ENCODE measurements at regions not wholly inside any gene's neighbourhood (a gene's known extent, or its start where the extent isn't known, plus 50 kb on each side); places are given as distances from the start of the nearest gene placed in this dataset.
"Not testable (repeated sequence)": the region's sequence is repeated elsewhere in the genome, so short reads cannot be mapped to it uniquely, and the experiment has no call there.

GRCh38 chr18:46224181-46224775 is 120.1 kb downstream of the HAUS1 start:
- in situ Hi-C loops (cut with MboI; ENCODE audit: low sequenced_read_pairs), result no loop called here

DNA sequence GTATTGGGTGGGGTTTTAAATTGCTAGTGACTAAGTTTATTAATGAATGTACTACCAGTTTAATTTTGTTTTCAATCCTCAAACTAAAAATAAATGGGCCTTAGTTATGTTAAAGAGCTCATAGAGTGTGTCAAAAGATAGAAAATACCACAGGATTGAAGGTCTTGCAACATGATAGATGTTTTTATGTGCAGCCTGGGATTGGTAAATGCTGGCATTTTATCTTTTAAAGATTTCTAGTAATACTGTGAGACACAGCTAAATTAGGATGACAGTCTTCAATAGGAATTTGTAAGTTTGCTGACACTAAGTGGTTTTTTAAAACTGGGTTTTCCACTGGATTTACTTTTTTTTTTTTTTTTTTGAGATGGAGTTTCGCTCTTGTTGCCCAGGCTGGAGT is 122.3 kb downstream of the HAUS1 start:
- in situ Hi-C loops (cut with MboI; ENCODE audit: low sequenced_read_pairs), result no loop called here

DNA sequence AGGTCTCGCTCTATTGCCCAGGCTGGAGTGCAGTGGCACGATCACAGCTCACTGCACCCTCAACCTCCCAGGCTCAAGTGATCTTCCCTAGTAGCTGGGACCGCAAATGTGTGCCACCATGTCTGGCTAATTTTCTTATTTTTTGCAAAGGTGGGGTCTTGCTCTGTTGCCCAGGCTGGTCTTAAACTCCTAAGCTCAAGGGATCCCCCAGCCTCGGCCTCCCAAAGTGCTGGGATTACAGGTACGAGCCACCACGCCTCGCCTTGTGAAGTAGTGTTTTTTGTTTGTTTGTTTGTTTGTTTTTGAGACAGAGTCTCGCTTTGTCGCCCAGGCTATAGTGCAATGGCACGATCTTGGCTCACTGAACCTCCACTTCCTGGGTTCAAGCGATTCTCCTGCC is 125.5 kb downstream of the HAUS1 start:
- in situ Hi-C loops (cut with MboI; ENCODE audit: low sequenced_read_pairs), result not testable (repeated sequence)

- in situ Hi-C loops (cut with MboI; ENCODE audit: low sequenced_read_pairs), result no loop called here
These were observed 132.0 kb downstream of the HAUS1 start for GRCh38 chr18:46236156-46236555.

GRCh38 chr18:46237891-46238290 is 133.7 kb downstream of the HAUS1 start:
- in situ Hi-C loops (cut with MboI; ENCODE audit: low sequenced_read_pairs), result no loop called here

GRCh38 chr18:46239549-46239948 is 135.4 kb downstream of the HAUS1 start:
- in situ Hi-C loops (cut with MboI; ENCODE audit: low sequenced_read_pairs), result no loop called here

DNA sequence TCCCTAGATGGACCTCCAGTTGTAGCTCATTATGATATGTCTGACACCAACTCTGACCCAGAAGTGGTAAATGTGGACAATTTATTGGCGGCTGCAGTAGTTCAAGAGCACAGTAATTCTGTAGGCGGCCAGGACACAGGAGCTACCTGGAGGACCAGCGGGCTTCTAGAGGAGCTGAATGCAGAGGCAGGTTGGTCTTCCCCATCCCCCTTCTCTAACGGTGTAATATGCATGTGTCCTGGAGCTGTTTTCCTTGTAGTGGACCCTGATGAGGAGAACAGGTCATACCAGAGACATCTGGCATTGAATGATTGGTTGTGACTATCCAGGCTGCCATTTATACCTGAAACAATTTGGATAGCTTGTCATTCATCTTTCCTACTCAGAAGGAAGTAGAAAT is 135.8 kb downstream of the HAUS1 start:
- in situ Hi-C loops (cut with MboI; ENCODE audit: low sequenced_read_pairs), result no loop called here

- in situ Hi-C loops (cut with MboI; ENCODE audit: low sequenced_read_pairs), result not testable (repeated sequence)
These were observed 137.2 kb downstream of the HAUS1 start for GRCh38 chr18:46241393-46241792.

DNA sequence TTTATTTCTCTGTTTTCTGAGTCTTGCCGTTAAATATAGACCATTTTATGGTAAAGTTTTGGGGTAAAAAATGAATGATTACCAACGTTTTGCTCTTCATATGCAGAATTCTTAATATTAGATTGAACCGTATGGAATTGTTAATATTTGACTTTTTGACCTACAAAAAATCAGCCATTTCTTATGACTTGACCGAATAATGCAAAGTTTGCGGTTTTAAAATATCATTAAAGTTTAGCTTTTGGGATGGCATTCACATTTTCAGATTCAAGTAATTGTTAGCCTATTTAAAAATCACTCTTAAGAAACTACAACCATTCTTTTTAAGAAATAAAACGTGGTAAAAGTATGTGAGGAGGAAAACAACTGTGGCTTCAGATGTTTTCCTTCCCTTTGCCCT is 138.0 kb downstream of the HAUS1 start:
- in situ Hi-C loops (cut with MboI; ENCODE audit: low sequenced_read_pairs), result no loop called here

- in situ Hi-C loops (cut with MboI; ENCODE audit: low sequenced_read_pairs), result no loop called here
These were observed 138.9 kb downstream of the HAUS1 start for GRCh38 chr18:46243095-46243494.

DNA sequence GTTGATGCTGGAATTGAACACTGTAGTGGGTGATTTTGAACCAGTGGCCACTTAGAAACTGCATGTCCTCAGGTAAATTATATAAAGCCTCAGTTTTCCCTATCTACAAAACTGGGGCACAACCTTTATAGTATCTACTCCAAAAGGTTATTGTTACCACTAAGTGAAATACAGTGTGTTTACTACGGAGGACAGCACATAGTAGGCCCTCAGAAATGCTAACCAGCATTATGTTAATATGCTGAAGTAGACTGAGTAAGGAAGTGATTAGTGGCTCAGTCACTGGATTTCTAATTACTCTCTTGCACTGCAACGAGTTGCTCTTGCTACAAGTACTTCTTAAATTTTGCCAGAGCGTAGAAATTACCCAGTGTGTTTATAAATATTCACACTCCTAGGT is 139.5 kb downstream of the HAUS1 start:
- in situ Hi-C loops (cut with MboI; ENCODE audit: low sequenced_read_pairs), result no loop called here

- in situ Hi-C loops (cut with MboI; ENCODE audit: low sequenced_read_pairs), result no loop called here
These were observed 141.9 kb downstream of the HAUS1 start for GRCh38 chr18:46246101-46246500.

DNA sequence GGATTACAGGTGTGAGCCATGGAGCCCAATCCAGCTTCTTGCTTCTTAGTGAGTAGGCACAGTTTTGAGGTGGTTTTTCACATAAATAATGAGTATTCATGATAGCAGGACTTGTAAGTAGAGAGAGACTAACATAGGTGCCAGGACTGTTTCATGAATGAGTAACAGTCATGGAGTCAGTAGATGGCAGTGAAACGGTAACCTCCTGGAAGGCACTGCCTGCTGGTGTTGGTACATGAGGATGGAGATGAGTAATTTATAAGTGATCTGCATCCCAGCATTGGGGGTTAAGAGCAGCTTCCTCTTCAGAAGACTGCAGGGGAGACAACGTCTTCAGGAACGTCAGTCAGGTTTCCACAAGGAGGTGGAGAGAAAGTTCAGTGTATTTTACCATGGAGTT is 143.8 kb downstream of the HAUS1 start:
- in situ Hi-C loops (cut with MboI; ENCODE audit: low sequenced_read_pairs), result no loop called here

GRCh38 chr18:46250084-46250811 is 146.1 kb downstream of the HAUS1 start:
- in situ Hi-C loops (cut with MboI; ENCODE audit: low sequenced_read_pairs), result no loop called here

DNA sequence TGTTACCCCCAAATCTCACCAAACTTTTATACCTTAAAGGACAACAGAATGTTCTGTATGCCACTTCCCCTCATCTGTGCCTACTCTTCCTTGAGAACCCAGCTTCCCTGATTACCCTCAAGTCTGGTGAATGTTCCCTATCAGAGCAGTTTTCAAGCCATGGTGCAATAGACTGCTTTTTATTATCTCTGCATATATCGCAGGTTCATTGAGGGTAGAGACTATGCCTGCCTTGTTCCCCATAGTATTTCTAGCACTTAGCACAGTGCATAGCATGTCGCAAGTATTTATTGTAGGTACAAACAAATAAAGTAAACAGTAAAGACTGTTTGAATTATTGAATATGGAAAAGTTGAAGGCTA is 146.6 kb downstream of the HAUS1 start:
- in situ Hi-C loops (cut with MboI; ENCODE audit: low sequenced_read_pairs), result no loop called here

GRCh38 chr18:46252759-46253158 is 148.6 kb downstream of the HAUS1 start:
- in situ Hi-C loops (cut with MboI; ENCODE audit: low sequenced_read_pairs), result no loop called here

GRCh38 chr18:46253498-46253897 is 149.3 kb downstream of the HAUS1 start:
- in situ Hi-C loops (cut with MboI; ENCODE audit: low sequenced_read_pairs), result no loop called here

DNA sequence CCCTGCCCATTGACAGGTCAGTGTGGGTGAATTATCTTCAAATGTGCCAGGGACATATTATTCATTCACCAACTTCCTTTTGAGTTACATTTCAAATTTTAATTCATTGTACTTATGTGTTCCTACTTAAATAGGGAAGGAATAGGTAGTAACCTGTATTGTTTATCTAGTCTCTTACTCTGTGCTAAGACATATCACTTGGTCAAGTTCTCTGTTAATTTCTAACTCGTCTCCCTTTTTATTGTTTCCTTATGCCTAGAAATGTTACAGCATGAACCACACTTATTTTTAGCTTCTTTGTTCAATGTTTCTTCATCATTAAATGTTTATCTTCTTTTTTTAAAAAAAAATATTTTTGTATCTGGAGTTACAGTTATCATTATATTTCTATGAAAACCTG is 151.9 kb downstream of the HAUS1 start:
- in situ Hi-C loops (cut with MboI; ENCODE audit: low sequenced_read_pairs), result no loop called here

DNA sequence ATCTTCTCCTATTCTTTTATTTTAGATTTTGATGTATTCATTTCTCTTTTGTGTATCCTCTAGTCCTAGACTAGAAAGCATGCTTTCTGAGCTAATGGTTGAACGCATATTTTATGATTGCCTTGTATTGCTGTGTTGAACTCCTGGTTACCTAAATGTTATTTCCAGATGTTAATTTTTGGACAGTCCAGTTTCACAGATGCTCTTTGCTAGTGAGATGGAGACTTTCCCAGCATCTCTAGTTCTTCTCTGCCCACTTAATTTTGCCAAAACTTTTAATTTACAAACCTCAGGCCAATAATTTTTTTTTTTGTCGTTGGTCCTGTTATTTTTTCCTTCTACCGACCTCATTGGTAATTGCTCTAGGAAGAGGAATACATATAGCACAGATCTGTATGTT is 153.2 kb downstream of the HAUS1 start:
- in situ Hi-C loops (cut with MboI; ENCODE audit: low sequenced_read_pairs), result no loop called here

GRCh38 chr18:46260016-46260878 is 156.1 kb downstream of the HAUS1 start:
- in situ Hi-C loops (cut with MboI; ENCODE audit: low sequenced_read_pairs), result no loop called here

- in situ Hi-C loops (cut with MboI; ENCODE audit: low sequenced_read_pairs), result no loop called here
These were observed 156.6 kb downstream of the HAUS1 start for GRCh38 chr18:46260879-46261143.

DNA sequence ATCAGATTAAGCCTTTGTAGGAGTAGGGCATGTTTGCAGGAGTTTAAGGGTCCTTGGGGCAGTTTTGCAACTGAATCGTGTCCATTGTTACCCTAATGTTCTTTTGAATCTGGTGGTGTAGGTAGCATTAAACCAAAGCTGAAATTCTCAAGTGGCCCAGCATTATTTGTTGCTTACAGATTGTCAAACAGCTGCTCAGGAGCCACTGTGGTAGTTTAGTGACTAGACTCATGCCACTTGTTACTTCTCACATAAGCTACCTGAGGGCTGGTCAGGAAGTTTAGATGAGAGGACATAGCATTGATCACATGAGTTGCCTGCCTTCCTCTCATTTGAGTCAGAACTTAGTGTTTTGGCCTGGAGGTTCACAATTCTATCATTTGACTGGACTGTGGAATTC is 157.6 kb downstream of the HAUS1 start:
- in situ Hi-C loops (cut with MboI; ENCODE audit: low sequenced_read_pairs), result no loop called here

All from HL-60/S4 (cell line).